ENCODE measurements at regions not wholly inside any gene's neighbourhood (a gene's known extent, or its start where the extent isn't known, plus 50 kb on each side); places are given as distances from the start of the nearest gene placed in this dataset.

DNA sequence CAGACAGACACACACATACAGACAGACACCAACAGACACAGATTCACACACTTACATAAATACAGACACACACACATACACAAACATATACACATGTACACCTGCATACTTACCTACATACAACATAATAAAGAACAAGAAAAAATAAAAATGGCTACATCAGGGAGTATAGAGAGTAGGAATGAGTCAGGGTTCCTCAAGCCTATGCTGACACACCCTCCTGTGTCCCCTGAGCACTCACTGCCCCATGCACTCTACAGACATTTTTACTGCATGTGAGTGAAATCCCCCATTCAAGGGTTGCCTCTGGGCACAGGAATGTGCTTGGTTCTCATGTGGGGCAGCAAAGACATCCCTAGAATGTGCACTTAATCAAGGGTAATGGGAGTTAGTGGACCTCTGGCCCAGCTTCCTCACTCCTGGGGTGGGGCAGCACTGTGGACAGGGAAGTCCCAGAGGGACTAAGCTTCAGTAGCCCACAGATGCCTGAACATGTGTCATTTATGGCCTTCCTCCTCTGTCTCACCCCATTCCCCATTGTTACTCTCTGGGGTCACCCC is 185.9 kb upstream of the FOXA2 start:
- TF ChIP-seq, protein P1, sequence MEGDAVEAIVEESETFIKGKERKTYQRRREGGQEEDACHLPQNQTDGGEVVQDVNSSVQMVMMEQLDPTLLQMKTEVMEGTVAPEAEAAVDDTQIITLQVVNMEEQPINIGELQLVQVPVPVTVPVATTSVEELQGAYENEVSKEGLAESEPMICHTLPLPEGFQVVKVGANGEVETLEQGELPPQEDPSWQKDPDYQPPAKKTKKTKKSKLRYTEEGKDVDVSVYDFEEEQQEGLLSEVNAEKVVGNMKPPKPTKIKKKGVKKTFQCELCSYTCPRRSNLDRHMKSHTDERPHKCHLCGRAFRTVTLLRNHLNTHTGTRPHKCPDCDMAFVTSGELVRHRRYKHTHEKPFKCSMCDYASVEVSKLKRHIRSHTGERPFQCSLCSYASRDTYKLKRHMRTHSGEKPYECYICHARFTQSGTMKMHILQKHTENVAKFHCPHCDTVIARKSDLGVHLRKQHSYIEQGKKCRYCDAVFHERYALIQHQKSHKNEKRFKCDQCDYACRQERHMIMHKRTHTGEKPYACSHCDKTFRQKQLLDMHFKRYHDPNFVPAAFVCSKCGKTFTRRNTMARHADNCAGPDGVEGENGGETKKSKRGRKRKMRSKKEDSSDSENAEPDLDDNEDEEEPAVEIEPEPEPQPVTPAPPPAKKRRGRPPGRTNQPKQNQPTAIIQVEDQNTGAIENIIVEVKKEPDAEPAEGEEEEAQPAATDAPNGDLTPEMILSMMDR (IDR thresholded peaks at IDR 0.05): no peak
- TF ChIP-seq EZH2 (IDR thresholded peaks at IDR 0.05) (no peak), EZH2phosphoT487 (IDR thresholded peaks at IDR 0.05) (no peak)
